Cerebellar cortex (tissue), 1 donor: ENCODE measurements at regions not wholly inside any gene's neighbourhood (a gene's known extent, or its start where the extent isn't known, plus 50 kb on each side); places are given as distances from the start of the nearest gene placed in this dataset.
"Not testable (repeated sequence)": the region's sequence is repeated elsewhere in the genome, so short reads cannot be mapped to it uniquely, and the experiment has no call there.

ENCODE experiments used
- DNase-seq: peaks from one replicate; pipeline ENCODE4 v3.0.0-alpha.2; 2015; ENCODE audit warnings: low spot score

DNA sequence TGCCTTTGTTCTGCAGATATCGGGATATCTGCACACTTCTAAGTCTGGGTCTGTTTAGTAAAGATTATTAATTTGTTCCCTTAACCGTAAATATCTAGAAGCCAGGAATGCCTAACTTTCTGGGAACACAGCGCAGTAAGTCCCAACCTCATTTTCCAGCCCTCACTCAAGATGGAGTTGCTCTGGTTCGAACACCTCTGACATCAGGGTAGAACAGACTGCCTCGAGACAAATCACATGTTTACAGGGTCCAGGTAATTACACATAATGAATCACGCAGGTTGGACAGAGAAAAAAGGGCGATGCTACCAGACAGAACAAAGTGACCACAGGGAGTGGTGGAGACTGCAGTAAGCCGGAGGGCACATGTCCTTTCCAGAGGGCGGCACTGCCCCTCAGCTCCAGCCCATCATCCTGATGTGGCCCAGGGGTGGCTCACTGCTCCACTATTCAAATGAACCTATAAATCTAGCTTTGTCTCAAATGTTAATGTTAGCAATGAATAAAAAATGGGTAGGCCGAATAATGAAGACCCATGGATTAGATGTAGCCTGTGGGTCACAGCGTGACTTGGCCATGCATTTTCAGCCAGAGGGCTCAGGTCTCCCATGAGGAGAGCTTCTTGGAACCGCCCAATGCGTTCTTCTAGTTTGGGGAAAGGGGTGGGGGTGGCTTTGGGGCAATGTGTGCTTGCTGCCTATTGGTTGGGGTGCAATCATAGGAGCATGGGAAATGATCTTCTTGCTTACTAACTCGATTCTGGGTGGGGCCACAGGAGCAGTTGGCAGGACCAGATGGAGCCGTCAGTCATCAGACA is 159.0 kb upstream of the SFSWAP start:
- no peak for DNase-seq

DNA sequence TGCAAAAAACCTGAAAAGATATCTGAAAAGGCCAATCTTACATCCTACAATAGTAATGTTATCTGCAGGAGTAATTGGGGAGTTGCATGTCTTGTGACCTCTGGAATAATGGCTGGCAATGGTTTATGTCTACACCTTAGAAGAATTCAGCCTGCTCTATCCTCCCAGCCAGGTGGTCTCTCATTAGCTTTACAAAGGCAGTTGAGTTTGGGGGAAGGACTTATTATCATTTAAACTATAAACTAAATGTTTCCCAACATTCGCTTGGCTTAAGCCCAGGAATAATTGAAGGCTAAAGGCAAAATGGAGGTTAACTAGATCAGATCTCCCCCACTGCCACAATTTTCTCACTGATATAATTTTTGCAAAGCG is 158.4 kb upstream of the SFSWAP start:
- DNase-seq: no peak

DNA sequence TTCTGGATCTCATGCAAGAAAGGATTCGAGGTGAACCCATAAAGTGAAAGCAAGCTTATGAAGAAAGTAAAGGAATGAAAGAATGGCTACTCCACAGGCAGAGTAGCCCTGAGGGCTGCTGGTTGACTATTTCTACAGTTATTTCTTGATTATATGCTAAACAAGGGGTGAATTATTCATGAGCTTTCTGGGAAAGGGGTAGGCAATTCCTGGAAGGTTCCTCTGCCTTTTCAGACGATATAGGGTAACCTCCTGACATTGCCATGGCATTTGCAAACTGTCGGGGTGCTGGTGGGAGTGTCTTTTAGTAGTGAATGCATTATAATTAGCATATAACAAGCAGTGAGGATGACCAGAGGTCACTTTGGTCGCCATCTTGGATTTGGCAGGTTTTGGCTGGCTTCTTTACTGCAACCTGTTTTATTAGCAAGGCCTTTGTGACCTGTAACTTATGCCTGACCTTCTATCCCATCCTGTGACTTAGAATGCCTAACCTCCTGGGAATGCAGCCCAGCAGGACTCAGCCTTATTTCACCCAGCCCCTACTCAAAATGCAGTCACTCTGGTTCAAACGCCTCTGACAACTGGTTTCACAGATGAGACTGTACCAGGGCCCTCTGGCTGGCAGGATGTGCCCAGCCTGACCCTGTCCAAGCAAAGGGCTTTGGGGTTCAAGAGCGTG is 157.7 kb upstream of the SFSWAP start:
- DNase-seq: no peak

DNA sequence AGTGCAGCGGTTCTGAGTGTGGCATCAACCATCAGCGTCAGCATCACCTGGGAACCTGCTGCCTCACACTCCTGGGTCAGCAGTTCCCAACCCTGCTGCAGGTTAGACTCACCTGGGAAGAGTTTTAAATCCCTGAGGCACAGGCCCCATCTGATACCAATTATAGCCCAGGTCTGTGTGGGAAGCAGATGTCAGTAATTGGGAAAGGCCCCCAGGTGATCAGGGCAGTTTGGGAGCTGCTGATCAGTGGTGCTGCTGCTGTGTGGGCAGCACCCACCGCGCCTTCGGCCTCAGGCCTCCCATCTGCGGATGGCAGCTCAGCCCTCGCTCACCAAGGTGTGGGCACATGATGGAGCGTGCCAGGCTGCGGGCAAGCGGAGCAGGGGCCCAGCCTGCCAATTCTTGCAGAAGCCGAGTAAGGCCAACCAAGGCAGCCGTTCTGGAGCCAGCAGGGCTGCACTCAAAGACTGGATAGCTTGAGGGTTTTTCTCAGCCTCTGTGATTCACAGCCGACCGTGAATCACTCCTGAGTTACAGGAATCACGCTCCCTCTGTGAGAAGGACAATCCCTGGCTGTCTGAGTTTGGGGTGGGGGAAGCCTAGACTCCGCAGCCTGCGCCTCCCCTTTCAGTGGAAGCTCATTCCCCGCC is 155.6 kb upstream of the SFSWAP start:
- DNase-seq: no peak

DNA sequence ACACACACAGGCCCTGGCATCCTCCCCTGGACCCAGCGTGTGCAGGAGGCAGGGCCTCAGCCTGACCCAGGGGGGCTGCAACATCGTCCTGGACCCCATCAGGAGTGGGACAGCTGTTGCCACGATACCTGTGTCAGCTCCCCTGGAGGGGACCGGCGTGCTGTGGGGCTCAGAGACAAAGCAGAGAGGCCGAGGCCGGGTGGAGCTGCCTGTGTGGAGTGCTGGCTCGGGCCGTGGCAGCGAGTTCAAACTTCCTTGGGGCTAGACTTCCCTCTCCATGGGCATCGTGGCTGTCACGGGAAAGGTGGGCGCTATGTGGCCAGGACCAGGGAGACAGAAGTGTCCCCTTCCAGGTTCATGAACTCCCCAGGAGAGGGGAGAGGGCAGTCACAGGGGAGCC is 155.0 kb upstream of the SFSWAP start:
- no peak for DNase-seq

DNA sequence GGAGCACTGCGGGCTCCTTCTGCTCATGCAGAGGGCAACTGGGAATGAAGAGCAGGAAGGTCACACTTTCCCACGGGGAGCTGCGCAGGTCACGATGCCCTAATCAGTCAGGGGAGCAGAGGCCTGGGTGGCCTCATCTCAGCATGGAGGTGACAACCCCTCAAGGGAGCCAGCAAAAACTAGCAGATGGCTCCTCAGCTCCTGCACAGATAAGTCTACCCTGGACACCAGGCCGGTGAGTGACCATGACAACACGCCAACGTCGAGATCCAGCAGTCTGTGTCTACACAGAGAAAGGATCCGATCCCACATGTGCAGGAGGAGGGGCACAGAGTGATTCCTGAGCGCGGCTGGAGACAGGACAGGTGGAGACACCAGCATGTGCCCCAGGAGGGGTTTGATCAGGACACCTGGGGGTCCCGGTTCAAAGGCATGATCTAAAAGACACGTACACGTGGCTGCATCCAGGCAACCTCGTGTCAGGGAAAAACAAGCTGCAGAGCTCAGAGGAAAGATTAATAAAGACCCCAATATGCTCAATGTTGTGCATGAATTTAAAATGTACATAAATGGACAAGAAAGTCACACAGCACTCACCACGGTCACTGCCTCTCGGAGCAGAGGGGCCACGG is 153.7 kb upstream of the SFSWAP start:
- no peak for DNase-seq

DNA sequence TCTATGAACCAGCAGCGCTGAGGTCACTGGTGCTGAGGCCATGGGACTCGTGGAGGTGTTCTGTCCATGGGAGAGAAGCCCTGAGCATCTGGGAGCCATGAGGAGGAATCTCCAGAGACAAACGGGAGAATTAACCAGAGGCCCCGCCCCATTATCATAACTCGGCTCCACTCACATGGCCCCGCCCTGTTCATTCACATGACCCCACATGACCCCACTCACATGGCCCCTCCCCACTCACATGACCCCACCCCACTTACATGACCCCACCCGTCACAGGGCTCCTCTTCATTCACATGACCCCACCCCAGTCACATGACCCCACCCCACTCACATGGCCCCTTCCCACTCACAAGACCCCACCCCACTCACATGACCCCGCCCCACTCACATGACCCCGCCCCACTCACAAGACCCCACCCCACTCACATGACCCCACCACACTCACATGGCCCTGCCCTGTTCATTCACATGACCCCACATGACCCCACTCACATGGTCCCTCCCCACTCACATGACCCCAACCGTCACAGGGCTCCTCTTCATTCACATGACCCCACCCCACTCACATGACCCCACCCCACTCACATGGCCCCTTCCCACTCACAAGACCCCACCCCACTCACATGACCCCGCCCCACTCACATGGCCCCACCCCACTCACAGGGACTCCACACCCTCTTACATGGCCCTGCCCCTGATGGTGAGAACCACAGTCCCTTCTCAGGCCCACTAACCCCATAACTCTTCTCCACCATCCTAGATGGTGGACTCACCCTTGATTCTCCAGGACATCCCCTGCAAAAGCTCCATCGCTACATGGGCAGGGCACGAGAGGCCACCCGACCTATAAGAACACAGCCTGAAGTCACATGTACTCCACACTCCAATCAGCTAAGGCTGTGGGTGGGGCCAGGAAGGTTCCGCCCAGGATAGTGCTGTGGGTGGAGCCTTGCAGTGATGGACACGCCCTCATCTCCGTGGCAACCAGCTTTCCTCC is 151.1 kb upstream of the SFSWAP start:
- no peak for DNase-seq

DNA sequence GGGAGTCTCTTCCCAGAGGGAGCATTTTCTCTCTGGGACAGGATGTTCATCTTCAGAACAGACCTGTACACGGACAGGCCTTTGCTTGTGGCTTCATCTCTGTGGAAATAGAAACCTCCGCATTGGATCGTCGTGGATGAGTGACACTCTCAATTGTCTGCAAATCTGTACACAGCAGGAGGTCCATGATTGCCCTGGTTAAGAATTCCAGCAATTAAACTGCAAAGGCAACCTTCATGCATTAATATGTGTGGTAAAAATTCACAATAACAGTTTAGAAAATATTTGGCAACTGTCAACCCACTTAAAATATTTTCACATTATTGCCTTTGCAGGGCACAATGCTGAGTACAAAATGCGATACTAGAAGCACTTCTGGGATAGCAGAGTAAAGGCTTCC is 149.8 kb upstream of the SFSWAP start:
- no peak for DNase-seq

DNA sequence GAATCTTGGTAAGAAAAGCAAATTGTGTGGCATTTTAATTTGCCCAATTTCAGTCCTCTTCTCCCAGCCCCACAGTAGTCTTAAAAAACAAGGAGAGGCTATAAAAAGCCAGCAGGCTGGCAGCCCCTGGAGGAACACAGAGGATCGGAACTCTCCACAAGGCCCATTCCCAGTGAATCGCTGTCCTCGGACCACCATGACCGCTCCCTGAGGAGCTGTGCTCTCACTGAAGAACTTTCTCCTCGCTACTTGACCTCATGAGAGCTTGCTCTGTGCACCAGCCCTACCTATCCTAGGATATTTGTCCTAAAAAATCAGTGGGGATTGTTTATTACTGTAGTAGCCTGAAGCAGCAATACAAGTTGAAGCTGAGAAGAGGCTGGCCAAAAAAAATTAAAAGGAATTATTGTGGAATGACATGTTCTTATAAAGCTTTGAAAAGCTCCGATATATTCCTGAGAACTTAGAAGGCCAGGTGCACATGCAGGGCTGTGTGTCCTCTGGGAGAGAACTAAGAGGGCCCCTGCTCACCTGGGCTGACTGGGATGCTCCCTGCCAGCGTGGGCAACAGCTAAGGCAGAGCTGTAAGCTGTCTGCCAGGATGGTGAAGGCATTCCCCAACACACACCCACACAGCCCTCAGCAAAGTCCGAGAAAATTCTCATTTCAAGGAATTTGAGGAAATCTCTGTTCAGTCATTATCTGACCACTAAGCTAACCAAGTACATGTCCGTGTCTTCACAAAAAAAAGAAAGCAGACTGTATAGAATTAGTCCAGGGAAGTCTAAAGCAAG is 148.8 kb upstream of the SFSWAP start:
- no peak for DNase-seq

DNA sequence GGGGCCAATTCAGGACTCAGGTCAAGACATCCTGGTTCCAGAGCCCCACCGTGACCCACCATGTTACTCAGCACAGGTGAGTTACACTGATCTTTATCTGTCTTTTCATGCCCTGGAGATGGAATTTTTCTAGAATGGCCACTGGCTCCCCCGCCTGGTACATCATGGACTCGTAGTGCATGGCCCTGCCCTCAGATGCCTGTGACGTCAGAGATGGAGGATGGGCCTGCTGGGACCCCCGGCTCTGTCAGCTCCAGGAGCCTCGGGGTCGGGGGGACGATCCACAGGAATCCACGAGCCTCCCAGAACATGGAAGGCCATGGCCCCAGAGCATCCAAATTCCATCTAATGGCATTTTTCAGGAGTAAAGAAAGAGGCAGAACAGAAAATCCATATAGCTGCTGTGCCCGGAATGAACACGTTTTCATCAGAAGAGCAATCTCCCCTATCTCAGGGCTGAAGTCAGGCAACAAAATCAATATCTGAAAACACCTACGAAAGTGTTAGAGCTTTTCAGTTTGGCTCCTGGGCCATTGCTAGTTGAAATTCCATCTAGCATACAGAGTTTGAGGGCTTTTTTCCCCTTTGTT is 146.7 kb upstream of the SFSWAP start:
- not testable (repeated sequence) for DNase-seq

DNA sequence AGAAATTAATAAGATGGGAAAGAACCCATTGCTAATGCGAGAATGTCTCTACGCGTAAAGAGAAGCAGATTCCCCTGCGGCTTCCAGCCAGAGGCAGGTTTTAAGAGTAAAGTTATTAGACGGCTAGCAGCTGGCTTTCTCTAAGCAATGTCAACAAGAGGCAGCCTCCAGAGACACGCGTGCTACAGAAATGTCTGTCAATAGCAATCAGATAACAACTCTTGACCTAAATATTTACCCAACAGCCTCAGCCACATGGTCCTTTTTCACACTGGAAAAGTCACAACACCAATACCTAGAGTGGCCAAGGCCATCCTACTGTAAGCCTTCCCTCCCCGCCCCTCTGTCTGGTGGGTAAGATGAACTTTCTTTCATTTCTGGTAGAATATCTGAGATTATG is 146.0 kb upstream of the SFSWAP start:
- DNase-seq: no peak

DNA sequence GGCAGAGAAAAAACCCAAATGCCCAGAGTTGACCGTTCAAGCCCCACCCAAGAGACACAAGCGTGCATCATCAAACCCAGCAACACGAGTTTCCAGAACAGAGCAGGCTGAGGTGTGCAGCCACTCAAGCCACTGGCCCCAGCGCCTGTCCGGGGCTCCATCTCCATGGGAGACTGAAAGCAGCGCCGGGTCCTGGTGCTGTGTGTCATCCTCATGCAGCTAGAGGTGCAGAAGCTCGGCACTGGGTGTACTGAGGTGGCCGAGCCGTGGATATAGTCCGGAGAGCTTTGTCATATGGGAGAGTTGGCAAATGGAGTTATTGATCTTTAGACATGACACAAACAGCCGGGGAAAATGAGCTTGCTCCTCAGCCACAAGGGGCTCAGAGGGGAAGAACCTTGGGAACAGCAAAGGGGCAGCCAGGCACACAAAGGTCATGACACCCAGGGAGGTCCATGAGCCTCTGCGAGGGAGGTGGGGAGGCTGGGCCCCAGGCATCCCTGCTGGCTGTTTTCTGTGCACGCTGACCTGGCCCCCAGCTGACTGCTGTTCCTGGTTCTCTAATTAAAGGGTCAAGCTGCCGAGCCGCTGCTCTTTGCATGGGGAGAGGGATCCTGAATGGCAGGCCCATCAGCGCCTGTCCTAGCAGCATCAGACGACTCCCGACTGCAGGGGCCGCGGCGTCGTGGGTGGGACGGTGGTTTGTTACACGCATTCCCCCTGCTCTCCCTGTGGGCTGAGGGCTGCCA is 145.4 kb upstream of the SFSWAP start:
- no peak for DNase-seq

DNA sequence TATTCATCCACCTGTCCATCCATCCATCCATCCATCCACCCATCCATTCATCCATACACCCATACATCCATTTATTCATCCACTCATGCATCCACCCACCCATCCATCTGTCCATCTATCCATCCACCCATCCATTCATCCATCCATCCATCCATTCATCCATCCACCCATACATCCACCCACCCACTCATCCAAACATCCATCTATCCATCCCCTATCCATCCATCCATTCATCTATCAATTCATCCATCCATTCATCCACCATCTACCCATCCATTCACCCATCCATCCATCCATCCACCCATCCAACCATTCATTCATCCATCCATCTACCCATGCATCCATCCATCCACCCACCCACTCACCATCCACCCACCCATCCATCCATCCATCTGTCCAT is 142.6 kb upstream of the SFSWAP start:
- no peak for DNase-seq

DNA sequence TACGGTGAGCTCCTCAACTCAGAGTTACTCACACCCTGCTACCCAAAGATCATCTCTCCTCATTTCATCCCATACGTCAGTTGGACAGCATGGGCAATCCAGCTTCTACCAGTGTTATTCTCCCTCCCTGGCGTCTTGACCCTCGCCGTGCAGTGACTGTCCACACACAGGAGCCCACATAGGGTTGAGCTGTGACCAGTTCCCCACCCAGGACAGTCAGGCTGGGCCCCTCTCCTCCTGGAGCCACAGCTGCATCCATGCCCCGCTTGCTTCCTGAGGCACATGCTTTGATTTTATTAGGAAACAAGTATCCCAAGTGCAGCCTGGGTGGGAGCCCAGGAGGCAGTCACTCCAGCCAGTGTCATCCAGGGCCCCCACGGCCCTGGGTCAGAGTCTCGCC is 140.3 kb upstream of the SFSWAP start:
- no peak for DNase-seq

DNA sequence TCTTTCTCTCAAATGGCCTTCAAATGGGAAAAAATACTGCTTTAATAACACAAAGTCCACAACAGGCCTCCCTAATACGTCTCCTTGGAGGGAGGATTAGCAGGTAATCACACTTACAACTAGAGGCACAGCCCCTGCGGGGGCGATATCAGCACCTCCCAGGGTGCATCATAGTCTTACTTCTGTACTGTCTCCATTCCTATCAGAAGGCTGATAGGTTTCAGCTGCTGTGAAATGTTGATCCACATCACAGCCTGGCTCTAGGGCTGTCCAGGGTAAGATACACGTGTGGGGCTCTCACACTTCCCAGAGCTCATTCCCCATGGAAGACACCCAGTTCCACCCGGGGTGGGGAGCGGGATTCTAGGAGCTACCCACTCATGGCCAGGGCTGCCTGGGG is 139.1 kb upstream of the SFSWAP start:
- no peak for DNase-seq

DNA sequence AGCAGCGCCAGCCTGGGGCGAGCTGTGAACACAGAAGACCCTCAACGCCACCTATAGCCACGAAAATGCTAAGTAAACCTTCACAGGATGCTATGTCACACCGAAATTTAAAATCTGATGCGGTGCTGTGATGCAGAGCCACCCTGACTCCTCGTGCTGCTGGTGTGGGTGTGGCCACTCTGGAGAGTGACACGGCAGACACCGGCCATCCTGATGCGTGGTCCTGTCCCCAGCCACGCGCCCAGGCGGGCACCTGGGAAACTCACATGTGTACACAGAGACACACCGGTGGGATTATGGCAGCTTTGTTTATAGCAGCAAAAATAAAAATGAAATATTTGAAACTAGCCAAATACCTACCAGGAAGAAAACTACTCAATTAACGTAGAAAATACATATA is 138.3 kb upstream of the SFSWAP start:
- no peak for DNase-seq

DNA sequence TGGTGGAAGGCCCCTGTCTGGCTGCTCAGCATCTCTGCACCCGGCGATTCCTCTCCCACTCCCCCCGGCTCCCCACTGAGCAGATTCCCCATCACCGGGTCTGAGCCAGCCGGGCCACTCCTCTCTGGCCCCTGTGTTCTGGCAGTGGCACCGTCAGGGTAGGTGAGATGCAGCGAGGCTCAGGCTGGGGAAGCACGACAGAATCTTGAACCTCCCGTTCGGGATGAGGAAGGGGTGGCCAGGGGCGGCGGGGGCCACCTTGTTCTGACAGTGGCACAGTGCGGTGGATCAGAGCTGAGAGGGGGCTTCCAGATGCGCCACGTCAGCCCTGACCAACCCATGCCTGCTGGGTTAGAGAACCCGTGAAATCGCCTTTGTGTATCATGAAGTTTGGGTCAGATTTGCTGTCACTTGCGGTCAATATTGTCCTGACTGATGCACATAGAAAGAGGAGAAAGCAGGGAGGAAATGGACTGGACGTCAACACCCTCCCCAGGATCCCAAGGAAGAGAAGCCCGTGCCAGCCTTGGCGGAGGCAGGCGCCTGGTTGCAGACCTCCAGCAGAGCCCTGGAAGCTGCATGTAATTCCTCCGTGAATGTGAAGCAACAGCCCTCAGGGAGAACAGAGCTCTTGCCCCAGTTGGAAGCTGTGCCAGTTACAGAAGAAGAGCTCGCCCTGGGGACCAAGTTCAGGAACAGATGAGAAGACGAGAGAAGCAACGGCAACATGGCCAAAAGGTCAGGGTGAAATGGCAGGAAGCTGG is 137.1 kb upstream of the SFSWAP start:
- DNase-seq: no peak

DNA sequence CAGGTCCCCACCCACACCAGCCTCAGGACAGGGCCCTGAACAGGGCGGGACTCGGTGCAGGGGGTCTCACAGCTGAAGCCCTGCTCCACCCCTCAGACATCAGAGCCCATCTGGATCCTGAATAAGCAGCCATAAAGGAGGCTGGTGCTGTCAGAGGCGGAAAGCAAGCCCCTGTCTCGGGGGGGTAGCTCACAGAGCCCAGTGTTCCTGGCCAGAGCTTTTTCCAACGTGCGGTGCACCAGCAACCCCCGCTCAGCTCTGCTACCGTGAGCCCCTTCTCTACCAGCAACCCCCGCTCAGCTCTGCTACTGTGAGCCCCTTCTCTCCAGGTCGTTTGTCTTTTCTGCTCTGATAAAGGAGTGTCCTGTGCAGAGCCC is 136.5 kb upstream of the SFSWAP start:
- no peak for DNase-seq

DNA sequence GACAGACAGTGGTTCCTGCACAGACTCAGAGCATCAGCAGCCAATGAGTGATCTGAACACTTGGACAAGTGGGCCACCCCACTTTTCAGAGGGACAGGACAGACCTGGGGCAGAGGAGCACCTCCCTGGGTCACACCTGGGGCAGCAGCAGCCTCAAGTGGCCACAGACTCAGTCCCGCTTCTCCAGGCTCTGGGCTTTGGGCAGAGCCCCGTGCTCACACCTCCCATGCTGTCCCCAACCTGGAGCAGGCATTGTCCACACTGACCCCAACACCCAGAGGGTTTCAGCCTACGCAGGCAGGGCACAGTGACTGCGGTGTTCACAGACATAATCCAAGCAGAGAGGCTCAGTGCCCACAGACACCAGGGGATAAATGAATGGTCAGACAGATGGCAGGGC is 135.5 kb upstream of the SFSWAP start:
- DNase-seq: no peak
